Stomach (tissue), 8 donors: ENCODE measurements at regions not wholly inside any gene's neighbourhood (a gene's known extent, or its start where the extent isn't known, plus 50 kb on each side); places are given as distances from the start of the nearest gene placed in this dataset.

Experiments used
- DNase-seq, 2 donors: peaks; one replicate each; pipeline versions ENCODE4 v3.0.0 to v3.0.0-alpha.2; 2013 to 2019
- H3K27ac ChIP-seq, 5 donors: fragments of 200-600 bp in 4 of 5; sonication (generic) in 4 of 5; one replicate each; pipeline ENCODE4 v1.5.1; 2013 to 2019; ENCODE audit warnings: mild to moderate bottlenecking in 1 of 5, moderate library complexity in 1 of 5
- H3K27me3 ChIP-seq, 3 donors: fragments of 200-600 bp; sonication (generic); one replicate each; pipeline ENCODE4 v1.5.1; 2017 to 2019; ENCODE audit warnings: mixed run types in 1 of 3
- H3K36me3 ChIP-seq, 4 donors: fragments of 200-600 bp; sonication (generic); 1 replicate in 3 of 4; 2 replicates in 1 of 4; pipeline ENCODE4 v1.5.1; 2016 to 2019
- H3K4me1 ChIP-seq, 4 donors: fragments of 200-600 bp; sonication (generic); one replicate each; pipeline ENCODE4 v1.5.1; 2016 to 2019
- H3K4me3 ChIP-seq, 4 donors: fragments of 200-600 bp; sonication (generic) in 3 of 4; one replicate each; pipeline ENCODE4 v1.5.1; 2016 to 2019; ENCODE audit warnings: mild to moderate bottlenecking in 1 of 4
- H3K9me3 ChIP-seq, 4 donors: fragments of 200-600 bp; sonication (generic); one replicate each; pipeline ENCODE4 v1.5.1; 2016 to 2019
- EP300 ChIP-seq: sonication (generic); formaldehyde crosslinking; IDR thresholded peaks from one replicate; pipeline ENCODE4 v1.6.1; 2017; ENCODE audit warnings: antibody characterized with exemption
- POLR2A ChIP-seq, 4 donors: fragments of 450-650 bp; IDR thresholded peaks; one replicate each; pipeline ENCODE4 v1.6.1; 2016; ENCODE audit warnings: antibody characterized with exemption in 4 of 4, control low read depth in 2 of 4, mild to moderate bottlenecking in 1 of 4, moderate library complexity in 1 of 4
- POLR2AphosphoS5 ChIP-seq, 3 donors: sonication (generic); formaldehyde crosslinking; IDR thresholded peaks; one replicate each; pipeline ENCODE4 v1.6.1; 2016; ENCODE audit warnings: antibody characterized with exemption in 3 of 3
- WGBS, 5 donors: extraction: QIAGEN DNeasy Blood & Tissue Kit in 3 of 5; methylation state at CpG; one replicate each; pipeline versions ENCODE4 v1.1.5 to v1.1.7; 2013 to 2018; 5-methylcytosine and 5-hydroxymethylcytosine counted together
- intact Hi-C: fragments of 100-400 bp; cut with DNase I; formaldehyde crosslinking; loops from one replicate; pipeline ENCODE4 v1.15.1; 2023; ENCODE audit warnings: low total_unique reads
- TF ChIP-seq, protein P1 (sequence below), 7 experiments: fragments of 450-650 bp in 4 of 7; fragments of 200-600 bp in 3 of 7; sonication (generic) in 3 of 7; IDR thresholded peaks; one replicate each; pipeline ENCODE4 v1.5.1; 2016 to 2019; ENCODE audit warnings: antibody characterized with exemption in 7 of 7, control low read depth in 2 of 7, mild to moderate bottlenecking in 1 of 7
- donor health status: healthy with polysubstance abuse.
- donor health status: Bipolar disorder and iron deficiency.
- donor health status: healthy.

DNA sequence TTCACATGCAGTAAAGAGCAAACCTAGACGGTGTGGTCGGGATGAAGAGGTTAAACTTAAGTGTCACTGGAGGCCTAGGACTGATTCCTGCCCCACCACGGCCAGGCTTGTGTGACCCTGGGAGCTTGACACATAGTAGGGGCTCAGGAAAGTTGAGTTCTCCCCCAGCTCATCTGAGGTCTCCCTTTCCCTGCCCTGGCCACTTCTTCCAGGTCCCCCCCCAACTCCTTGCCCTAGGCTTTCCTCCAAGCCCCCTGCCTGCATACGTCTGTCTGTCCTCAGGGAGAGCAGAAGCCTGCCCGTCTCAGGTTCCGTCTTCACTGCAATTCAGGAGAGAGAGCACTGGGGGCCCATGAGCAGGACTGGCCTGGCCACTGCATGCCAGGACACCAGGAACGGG lies 225.8 kb downstream of the PTPRU start:
- no peaks in the 10 kb centered on the region for H3K4me1 ChIP-seq
- TF ChIP-seq, protein P1, sequence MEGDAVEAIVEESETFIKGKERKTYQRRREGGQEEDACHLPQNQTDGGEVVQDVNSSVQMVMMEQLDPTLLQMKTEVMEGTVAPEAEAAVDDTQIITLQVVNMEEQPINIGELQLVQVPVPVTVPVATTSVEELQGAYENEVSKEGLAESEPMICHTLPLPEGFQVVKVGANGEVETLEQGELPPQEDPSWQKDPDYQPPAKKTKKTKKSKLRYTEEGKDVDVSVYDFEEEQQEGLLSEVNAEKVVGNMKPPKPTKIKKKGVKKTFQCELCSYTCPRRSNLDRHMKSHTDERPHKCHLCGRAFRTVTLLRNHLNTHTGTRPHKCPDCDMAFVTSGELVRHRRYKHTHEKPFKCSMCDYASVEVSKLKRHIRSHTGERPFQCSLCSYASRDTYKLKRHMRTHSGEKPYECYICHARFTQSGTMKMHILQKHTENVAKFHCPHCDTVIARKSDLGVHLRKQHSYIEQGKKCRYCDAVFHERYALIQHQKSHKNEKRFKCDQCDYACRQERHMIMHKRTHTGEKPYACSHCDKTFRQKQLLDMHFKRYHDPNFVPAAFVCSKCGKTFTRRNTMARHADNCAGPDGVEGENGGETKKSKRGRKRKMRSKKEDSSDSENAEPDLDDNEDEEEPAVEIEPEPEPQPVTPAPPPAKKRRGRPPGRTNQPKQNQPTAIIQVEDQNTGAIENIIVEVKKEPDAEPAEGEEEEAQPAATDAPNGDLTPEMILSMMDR (IDR thresholded peaks at IDR 0.05) = no peak
- no peak for TF ChIP-seq POLR2AphosphoS5 (IDR thresholded peaks at IDR 0.05)
- TF ChIP-seq POLR2A (IDR thresholded peaks at IDR 0.05) = no peak
- no peak for TF ChIP-seq EP300
- H3K9me3 ChIP-seq = peaks cover 0 to 28% (median 21%) of the 10 kb centered on the region in 4 donors
- 60 to 74% (median 65%) methylated on average over 7 of the region's 7 CpGs for WGBS, 5 donors
- intact Hi-C loops = no loop called here
- H3K27me3 ChIP-seq = peaks cover 0 to 33% (median 3%) of the 10 kb centered on the region in 3 donors
- H3K36me3 ChIP-seq = no peaks in the 10 kb centered on the region
- no peak overlapping the region for H3K27ac ChIP-seq
- H3K4me3 ChIP-seq = no peak overlapping the region
- DNase-seq = no peak

DNA sequence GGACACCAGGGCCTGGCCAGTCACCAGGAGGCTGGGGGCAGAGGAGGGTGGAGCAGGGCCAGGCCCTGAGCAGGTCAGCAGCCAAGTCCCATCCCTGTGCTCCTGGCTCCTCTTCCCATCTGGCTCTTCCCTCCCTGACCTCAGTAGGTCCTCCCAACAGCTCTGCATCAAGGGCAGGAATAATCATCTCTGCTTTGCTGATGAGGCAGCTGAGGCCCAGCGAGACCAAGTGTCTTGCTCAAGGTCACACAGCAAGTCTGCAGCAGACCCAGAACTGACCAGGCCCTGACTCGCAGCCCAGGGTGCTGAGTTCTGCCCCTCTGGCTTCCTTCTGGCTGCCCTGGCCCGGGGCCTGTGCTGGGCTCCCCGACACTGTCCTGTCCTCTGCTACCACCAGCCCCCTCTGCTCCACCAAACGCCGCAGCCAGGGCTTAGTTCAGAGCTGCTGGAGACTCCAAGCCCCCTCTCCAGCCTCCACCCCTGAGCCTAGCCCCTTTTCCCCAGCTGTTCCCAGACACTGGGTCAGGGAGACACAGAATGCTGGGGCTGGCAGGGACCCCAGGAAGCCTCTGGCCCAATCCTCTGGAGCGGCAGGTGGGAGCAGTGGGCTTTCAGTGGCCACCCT lies 224.9 kb downstream of the PTPRU start:
- WGBS, 5 donors = 81 to 90% (median 84%) methylated on average over 3 to 7 of the region's 7 CpGs
- Histone ChIP-seq H3K9me3 (peaks cover 0 to 24% (median 21%) of the 10 kb centered on the region in 4 donors), H3K36me3 (no peaks in the 10 kb centered on the region), H3K4me1 (no peaks in the 10 kb centered on the region), H3K27ac (no peak overlapping the region), H3K27me3 (peaks cover 0 to 34% (median 3%) of the 10 kb centered on the region in 3 donors), H3K4me3 (no peak overlapping the region)
- intact Hi-C loops = no loop called here
- TF ChIP-seq, protein P1 (IDR thresholded peaks at IDR 0.05) = no peak
- TF ChIP-seq POLR2AphosphoS5 (IDR thresholded peaks at IDR 0.05) (no peak), POLR2A (IDR thresholded peaks at IDR 0.05) (no peak)
- no peak for DNase-seq

DNA sequence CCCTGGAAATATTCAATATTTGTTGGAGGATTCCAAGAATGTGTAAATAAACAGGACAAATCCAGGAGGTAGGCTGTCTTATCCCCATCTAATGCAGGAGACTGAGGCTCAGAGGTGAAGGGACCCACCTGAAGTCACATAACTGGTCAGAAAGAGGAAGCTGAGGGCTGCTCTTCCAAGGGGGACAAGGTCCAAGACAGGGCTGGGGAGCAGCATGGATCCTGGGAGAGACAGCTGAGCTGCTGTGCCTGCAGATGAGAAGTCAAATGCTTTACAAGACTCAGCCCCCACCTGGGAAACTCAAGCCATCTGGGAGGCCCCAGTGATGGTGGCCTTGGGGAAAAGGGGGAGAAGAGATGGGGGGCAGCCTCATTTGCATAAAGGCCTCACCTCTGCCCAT lies 224.4 kb downstream of the PTPRU start:
- Histone ChIP-seq H3K4me3 (no peak overlapping the region), H3K9me3 (peaks cover 0 to 19% (median 16%) of the 10 kb centered on the region in 4 donors), H3K36me3 (no peaks in the 10 kb centered on the region), H3K4me1 (no peaks in the 10 kb centered on the region), H3K27ac (no peak overlapping the region), H3K27me3 (peaks cover 0 to 40% (median 3%) of the 10 kb centered on the region in 3 donors)
- TF ChIP-seq POLR2A (IDR thresholded peaks at IDR 0.05) (no peak), POLR2AphosphoS5 (IDR thresholded peaks at IDR 0.05) (no peak), EP300 (no peak)
- TF ChIP-seq, protein P1 (IDR thresholded peaks at IDR 0.05) = no peak
- intact Hi-C loops = no loop called here
- no peak for DNase-seq

DNA sequence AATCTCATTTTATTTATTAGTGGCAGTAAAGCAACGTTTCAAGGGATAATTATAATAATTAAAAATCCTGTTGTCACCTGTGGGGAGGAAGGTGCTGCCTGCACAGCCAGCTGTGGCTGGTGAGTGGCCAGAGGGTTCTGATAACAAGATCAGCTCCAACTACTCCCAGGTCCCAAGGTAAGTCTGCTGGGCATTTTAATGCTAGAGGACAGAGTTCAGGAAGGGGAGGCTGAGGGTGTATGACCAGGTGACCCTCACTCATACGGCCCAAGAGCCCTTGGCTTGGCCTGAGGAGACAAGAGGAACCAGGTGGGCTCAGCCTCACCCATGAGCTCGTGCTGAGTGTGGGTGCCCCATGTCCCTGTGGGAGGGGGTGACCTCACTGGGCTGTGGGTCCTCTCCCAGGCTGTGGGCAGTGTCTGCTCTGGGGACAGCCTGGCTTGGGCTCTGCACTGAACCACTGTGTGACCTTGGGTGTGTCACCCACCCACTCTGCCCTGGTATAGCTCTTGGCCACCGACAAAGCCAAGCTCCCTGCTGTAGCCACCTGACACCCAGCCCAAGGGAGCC lies 223.8 kb downstream of the PTPRU start:
- Histone ChIP-seq H3K4me3 (no peak overlapping the region), H3K36me3 (no peaks in the 10 kb centered on the region), H3K27me3 (peaks cover 0 to 43% (median 3%) of the 10 kb centered on the region in 3 donors), H3K27ac (no peak overlapping the region), H3K4me1 (no peaks in the 10 kb centered on the region), H3K9me3 (peaks cover 0 to 13% (median 10%) of the 10 kb centered on the region in 4 donors)
- TF ChIP-seq POLR2A (IDR thresholded peaks at IDR 0.05) (no peak), POLR2AphosphoS5 (IDR thresholded peaks at IDR 0.05) (no peak), EP300 (no peak)
- TF ChIP-seq, protein P1 (IDR thresholded peaks at IDR 0.05) = no peak
- no peak for DNase-seq
- 34 to 53% (median 48%) methylated on average over 2 to 4 of the region's 4 CpGs for WGBS, 5 donors
- intact Hi-C loops = no loop called here
